ENCODE measurements at regions not wholly inside any gene's neighbourhood (a gene's known extent, or its start where the extent isn't known, plus 50 kb on each side); places are given as distances from the start of the nearest gene placed in this dataset.

GRCh38 chr21:28798798-28799197, 193.9 kb downstream of the LTN1 start:
- H3K27me3 Mint-ChIP-seq (ENCODE audit: unreplicated experiment), result peaks cover 3% of the 10 kb centered on the region
- DNase-seq, result no peak
- H3K9me3 Mint-ChIP-seq (ENCODE audit: unreplicated experiment), result no peaks in the 10 kb centered on the region
- H3K36me3 Mint-ChIP-seq (ENCODE audit: unreplicated experiment), result no peaks in the 10 kb centered on the region
- no peak overlapping the region for H3K4me3 Mint-ChIP-seq (ENCODE audit: unreplicated experiment)
- no peak overlapping the region for H3K27ac Mint-ChIP-seq (ENCODE audit: unreplicated experiment)
- H3K4me1 Mint-ChIP-seq (ENCODE audit: low read depth, unreplicated experiment), result no peaks in the 10 kb centered on the region
- no peak for TF ChIP-seq CTCF (IDR thresholded peaks at IDR 0.05; ENCODE audit: partially characterized antibody, unreplicated experiment)

DNA sequence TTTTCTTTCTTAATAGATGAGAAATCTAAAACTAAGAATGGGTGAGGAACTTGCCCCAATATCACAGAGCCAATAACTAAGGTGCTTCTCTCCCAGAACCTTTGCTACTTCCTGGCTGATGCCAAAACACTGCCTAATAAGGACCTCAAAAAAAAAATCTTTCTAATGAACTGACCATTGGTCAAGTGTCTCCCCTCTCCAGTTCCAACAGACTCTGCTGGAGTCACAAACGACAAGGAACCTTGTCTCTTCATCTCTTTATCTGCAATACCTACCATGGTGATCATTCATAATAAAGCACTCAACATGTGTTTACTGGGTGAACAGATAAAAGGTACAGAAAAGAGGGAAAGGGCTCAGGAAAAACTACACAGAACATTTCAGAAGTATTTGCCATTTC, 197.4 kb downstream of the LTN1 start:
- TF ChIP-seq CTCF (IDR thresholded peaks at IDR 0.05; ENCODE audit: partially characterized antibody, unreplicated experiment), result no peak
- no peak overlapping the region for H3K4me3 Mint-ChIP-seq (ENCODE audit: unreplicated experiment)
- no peak for DNase-seq

DNA sequence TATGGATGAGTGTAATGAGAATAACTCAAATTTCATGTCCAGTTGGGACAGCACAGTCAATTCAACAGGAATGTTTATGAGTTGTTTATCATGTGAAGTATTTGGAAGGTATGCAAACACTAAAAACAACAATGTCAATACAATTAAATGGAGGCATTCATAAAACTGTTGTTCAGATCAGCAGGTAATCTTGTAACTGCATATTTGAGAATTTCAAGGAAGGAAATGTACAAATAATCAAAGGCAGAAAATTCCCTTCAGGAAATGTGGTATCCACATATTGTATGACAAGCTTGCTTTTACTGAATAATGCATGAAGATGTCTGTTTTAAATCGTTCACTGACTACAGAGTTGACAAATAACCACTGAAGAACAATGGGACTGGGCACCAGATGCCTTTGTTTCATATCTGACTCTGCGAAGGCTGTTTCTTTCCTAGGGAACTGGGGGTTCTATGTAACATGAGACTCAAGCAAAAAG, 198.3 kb downstream of the LTN1 start:
- H3K36me3 Mint-ChIP-seq (ENCODE audit: unreplicated experiment), result no peaks in the 10 kb centered on the region
- H3K4me1 Mint-ChIP-seq (ENCODE audit: low read depth, unreplicated experiment), result no peaks in the 10 kb centered on the region
- H3K27me3 Mint-ChIP-seq (ENCODE audit: unreplicated experiment), result peaks cover 2% of the 10 kb centered on the region
- no peak for DNase-seq
- no peak for TF ChIP-seq CTCF (IDR thresholded peaks at IDR 0.05; ENCODE audit: partially characterized antibody, unreplicated experiment)
- no peak overlapping the region for H3K27ac Mint-ChIP-seq (ENCODE audit: unreplicated experiment)
- H3K4me3 Mint-ChIP-seq (ENCODE audit: unreplicated experiment), result no peak overlapping the region
- no peaks in the 10 kb centered on the region for H3K9me3 Mint-ChIP-seq (ENCODE audit: unreplicated experiment)

More for the DNA sequence above, 197.4 kb downstream of the LTN1 start:
- Mint-ChIP-seq H3K27me3 (ENCODE audit: unreplicated experiment) (peaks cover 2% of the 10 kb centered on the region), H3K4me1 (ENCODE audit: low read depth, unreplicated experiment) (no peaks in the 10 kb centered on the region), H3K9me3 (ENCODE audit: unreplicated experiment) (no peaks in the 10 kb centered on the region), H3K27ac (ENCODE audit: unreplicated experiment) (no peak overlapping the region), H3K36me3 (ENCODE audit: unreplicated experiment) (no peaks in the 10 kb centered on the region)

- no peak for DNase-seq
- no peaks in the 10 kb centered on the region for H3K9me3 Mint-ChIP-seq (ENCODE audit: unreplicated experiment)
- no peak overlapping the region for H3K4me3 Mint-ChIP-seq (ENCODE audit: unreplicated experiment)
- H3K36me3 Mint-ChIP-seq (ENCODE audit: unreplicated experiment), result no peaks in the 10 kb centered on the region
- H3K27ac Mint-ChIP-seq (ENCODE audit: unreplicated experiment), result no peak overlapping the region
- no peak for TF ChIP-seq CTCF (IDR thresholded peaks at IDR 0.05; ENCODE audit: partially characterized antibody, unreplicated experiment)
- no peaks in the 10 kb centered on the region for H3K4me1 Mint-ChIP-seq (ENCODE audit: low read depth, unreplicated experiment)
- peaks cover 2% of the 10 kb centered on the region for H3K27me3 Mint-ChIP-seq (ENCODE audit: unreplicated experiment)
These were observed 199.6 kb downstream of the LTN1 start for GRCh38 chr21:28793043-28793442.

- H3K4me1 Mint-ChIP-seq (ENCODE audit: low read depth, unreplicated experiment), result no peaks in the 10 kb centered on the region
- TF ChIP-seq CTCF (IDR thresholded peaks at IDR 0.05; ENCODE audit: partially characterized antibody, unreplicated experiment), result no peak
- H3K27ac Mint-ChIP-seq (ENCODE audit: unreplicated experiment), result no peak overlapping the region
- H3K36me3 Mint-ChIP-seq (ENCODE audit: unreplicated experiment), result no peaks in the 10 kb centered on the region
- H3K4me3 Mint-ChIP-seq (ENCODE audit: unreplicated experiment), result no peak overlapping the region
- DNase-seq, result no peak
- no peaks in the 10 kb centered on the region for H3K9me3 Mint-ChIP-seq (ENCODE audit: unreplicated experiment)
- peaks cover 2% of the 10 kb centered on the region for H3K27me3 Mint-ChIP-seq (ENCODE audit: unreplicated experiment)
These were observed 200.9 kb downstream of the LTN1 start for GRCh38 chr21:28791595-28792282.
